Effector CD8-positive, alpha-beta T cell (primary cell): ENCODE measurements at regions not wholly inside any gene's neighbourhood (a gene's known extent, or its start where the extent isn't known, plus 50 kb on each side); places are given as distances from the start of the nearest gene placed in this dataset.

Experiments used
- DNase-seq: peaks from one replicate; lab custom pipeline; 2025; lab: John Stamatoyannopoulos, UW

GRCh38 chr2:234601213-234601612, 104.3 kb upstream of the ARL4C start:
- no peak for DNase-seq

DNA sequence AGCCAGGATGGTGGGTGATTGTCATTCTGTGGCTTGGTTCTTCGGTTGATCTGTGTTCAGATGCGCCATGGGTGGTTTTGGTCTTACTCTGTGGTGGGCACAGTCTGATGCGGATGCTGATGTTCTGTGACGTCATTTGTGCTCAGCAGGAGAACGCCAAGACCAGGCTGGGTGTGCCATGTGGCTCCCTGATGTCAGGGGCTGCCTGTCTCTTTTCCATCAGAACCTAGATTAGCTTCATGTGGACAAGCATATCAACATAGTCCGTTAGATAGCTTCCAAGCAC, 100.6 kb upstream of the ARL4C start:
- DNase-seq: no peak

DNA sequence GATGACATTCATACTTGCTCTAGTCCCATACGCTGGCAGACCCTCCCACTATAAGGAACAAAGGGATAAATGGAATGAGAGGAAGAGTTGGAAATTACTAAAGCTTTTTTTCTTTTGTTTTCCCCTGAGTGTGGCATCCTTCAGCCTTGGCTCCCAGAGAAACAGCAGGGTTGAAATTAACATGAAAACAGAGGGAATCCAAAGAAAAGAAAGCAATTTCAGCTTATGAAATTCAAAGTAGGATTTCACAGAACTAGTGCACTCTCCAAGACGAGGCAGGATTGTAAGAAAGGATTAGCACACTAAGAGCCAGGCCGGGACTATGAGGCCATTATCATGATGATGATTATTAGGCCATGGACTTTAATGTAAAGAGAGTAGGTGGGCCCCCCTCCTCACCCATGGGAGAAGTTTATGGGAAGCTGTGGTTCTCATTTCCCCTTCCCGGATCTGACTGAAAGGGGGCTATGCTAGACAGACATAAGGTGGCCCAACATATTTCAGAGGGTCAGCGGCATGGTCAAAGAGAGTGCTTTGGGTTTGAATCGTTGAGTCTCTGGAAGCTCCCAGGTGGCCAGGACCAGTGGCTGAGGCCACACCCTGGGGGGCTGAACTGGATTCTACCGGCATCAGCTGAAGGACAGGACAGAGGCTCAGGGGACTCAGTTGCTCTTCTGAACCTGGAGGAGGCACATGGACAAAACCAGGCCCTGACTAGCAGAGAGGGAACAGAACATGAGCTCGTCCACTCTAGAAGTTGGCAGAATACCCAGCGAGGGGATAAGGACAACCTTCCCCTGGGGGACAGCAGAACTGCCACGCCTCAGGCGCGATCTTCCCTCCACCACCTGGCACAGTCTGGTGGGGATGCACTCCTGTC, 100.1 kb upstream of the ARL4C start:
- DNase-seq: no peak

DNA sequence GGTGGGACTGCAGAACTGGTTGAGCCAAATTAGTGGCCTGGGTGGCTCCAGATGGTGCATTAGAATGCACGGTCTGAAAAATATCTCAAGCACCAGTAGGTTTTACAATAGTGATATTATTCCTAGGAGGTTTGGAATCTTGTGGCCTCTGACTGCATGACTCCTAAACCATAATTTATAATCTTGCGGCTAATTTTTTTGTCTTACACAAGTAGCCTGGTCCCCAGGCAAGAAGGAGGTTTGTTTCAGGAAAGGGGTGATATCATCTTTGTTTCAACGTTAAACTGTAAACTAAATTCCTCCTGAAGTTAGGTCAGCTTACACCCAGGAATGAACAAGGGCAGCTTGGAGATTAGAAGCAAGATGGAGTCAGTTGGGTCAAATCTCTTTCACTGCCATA, 98.9 kb upstream of the ARL4C start:
- no peak for DNase-seq

DNA sequence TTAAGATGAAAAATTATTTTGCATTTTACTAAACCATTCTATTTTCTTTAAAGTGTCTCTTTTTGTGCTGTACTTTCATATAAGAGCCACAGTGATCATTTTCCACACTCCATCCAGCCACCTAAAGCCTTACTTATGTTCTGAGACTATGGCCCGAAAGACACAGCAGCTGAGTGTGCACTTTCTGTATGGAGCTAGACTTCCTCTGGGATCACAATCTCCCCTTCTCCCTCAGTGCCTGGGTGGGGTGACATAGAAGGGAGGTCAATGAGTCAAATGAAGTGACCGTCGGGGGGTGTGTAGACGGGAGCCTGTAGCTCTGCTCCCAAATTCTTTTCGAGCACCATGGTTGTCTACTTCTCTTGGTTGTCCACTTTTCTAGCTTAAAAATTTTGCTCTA, 97.8 kb upstream of the ARL4C start:
- no peak for DNase-seq

GRCh38 chr2:234593636-234594035, 96.8 kb upstream of the ARL4C start:
- DNase-seq: no peak

- DNase-seq: no peak
Observed at GRCh38 chr2:234592541-234592940, 95.7 kb upstream of the ARL4C start.

DNA sequence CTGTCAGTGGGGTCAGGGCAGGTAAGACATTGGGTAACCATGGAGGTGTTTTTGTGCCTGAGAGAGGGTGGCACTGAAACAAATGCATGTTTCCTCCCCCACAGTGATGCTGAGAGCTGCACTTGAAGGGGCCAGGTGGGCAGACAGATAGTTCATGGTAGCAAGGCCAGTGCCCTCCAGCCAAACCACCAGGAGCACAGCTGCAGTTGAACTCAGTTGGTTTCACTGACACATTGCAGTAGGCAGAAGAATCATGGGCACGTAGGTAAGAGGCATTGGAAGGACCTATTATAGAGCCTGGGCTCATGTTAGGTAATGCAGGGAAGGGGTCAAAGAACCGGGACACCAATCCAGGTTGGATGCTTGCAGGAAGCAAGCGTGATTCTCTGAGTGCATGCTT, 93.2 kb upstream of the ARL4C start:
- DNase-seq: no peak

DNA sequence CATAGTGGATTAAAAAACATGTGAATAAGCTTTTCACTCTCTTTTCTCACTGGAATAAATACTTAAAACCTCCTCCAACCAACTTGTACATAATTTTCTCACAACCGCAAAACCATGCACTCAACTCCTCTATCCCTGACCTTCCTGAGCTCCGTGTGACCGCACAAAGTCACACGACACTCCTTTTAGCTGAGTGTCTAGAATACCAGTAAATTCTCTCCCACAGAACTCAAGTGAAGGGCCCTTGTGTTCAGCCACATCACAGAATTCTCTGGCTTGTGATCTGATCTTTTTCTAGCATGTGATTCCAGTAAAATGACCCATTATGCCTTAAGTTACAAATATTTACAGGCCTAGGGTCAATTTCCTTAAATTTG, 91.2 kb upstream of the ARL4C start:
- no peak for DNase-seq

DNA sequence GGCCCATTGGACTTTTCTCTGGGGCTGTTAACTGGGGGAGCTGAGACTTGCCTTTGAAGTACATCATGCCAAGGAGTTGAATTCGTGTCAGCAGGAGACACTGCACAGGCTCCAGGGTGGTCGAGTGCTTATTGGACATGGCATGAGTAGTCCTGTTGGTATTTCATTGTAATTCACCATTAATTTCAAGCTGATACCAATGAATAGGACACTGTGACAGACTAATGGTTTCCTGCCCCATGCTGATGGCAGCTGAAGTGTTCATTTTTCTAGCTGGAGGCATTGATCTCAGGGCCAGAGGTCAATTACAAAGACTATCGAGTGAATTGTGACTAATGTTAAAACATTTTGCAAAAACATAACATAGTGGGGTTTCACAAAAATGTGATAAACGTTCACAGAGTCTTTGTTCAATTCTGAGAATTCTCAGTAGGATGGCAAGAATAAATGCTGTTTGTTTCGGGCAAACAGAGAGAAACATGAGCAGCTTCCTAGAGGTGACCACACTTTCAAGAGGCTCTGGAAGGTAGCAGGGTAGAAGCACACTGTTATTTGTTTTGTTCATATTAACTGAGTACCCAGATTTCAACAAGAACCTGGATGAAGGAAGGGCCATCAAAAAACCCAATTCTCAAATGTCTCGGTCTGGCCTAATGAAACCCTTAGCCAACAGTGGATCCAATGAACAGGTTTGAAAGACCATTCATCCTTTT, 90.6 kb upstream of the ARL4C start:
- no peak for DNase-seq

DNA sequence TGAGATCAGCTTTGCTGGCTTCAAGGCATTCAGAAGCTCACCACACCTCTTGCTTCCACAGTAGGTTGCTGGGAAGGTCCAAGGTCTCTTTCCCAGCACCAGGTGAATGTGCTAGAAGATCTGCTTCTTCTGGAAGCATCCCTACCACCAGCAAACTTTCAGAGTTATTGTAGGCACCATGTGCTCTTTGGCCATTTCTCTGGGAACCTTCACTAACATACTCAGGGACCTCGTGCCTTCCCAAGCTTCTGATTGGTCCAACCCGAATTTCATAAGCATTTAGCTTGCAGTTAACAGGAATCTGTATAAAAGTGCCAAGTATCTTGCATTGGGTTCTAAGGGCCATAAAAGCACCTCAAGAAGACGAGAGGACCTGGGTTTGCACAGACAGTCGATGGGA, 86.5 kb upstream of the ARL4C start:
- no peak for DNase-seq

DNA sequence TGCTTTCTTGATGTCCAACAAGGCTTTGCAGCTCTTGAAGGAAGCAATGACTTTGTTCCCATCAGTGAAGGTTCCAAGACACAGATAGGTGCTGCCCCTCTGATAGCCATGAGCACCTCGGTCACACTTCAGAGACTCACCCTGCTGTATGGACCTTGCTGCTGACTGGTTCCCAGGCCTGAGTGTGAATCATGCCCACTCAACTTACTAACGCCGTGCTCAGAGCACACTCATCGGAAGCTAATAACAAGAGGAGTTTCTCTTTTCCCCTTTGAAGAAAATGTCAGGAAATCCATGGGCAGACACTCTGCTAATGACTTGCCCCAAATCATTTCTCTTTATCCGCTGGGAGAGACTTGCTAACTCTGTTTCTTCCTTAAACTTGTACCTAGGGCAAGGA, 83.8 kb upstream of the ARL4C start:
- DNase-seq: no peak

DNA sequence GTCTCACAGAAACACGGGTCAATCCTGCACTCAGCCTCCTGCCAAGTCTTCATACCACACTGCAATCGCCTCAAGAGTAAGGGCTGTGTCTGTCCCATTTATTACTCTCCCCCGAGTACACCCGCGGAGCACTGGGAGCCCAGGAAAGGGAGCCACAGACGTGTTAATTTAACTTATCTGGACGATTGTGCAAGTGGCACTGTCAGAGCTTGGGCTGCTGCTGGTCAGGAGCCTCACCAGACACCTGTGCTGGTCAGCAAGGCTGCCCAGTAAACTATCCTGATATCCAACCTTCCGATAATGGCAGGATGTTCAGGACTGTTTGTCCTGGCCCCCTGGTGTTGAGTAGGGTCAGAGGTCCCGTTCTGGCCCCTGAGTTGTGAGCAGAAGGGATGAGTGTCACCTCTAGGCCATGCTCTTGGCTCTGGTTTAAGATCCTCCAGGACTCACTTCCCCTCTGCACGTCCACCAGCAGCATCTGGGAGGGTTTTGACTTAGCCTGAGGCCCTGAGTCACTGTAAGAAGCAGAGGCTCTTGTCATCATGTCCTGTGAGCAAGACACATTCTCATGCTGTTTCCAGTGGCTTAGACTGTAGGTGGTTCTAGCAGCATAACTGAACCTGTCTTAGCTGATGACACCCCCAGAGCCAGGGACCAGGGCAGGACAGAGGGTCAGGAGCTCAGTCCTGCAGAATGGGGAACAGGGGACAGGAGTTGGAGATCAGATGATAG, 82.5 kb upstream of the ARL4C start:
- no peak for DNase-seq

- no peak for DNase-seq
Observed at GRCh38 chr2:234578389-234578788, 81.5 kb upstream of the ARL4C start.

DNA sequence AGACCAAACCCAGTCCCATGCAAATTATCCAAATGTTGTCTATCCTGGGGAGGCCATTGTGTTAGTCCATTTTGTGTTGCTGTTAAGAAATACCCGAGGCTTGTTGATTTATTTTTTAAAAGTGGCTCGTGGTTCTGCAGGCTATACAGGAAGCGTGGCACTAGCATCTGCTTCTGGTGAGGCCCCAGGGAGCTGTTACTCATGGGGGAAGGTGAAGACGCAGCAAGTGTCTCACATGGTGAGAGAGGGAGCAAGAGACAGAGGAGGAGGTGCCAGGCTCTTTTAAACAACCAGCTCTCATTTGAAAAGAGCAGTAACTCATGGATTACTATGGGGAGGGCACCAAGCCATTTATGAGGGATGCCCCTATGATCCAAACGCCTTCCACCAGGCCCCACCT, 80.3 kb upstream of the ARL4C start:
- DNase-seq: no peak

DNA sequence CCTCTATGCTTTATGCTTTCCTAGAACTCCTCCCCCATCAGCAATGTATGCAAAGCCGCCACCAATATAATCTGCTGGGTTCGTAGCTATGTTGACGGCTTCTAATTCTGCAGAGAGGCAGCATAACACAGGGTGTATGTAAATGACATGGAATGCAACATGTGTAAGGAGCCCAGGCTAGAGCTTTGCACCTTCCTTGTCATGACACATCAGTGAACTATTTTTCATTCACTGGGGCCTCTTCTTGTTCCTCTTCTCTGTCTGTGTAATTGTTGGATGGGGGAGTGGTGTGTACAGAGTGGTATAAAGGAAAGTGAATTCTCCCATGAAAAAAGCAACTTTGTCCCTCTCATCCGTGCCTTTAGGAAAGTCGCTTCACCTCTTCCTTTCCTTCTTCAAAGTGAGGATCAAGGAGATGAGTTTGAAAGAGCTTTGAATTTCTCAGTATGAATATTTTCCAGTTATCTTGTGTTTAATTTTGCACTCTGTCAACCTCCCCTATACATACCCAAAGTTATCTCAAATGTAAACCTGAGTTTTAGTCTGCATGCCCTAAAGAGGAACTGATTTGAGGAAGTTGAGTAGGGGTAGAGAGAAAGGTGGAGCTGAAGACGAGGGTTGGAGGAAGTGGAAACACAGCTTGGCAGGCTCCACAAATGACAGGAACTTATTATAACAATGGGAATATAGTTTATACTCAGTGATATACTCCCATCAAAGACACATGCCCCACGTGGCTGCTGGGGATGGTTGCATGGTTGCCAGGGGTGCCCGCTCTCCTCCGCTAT, 74.9 kb upstream of the ARL4C start:
- no peak for DNase-seq

DNA sequence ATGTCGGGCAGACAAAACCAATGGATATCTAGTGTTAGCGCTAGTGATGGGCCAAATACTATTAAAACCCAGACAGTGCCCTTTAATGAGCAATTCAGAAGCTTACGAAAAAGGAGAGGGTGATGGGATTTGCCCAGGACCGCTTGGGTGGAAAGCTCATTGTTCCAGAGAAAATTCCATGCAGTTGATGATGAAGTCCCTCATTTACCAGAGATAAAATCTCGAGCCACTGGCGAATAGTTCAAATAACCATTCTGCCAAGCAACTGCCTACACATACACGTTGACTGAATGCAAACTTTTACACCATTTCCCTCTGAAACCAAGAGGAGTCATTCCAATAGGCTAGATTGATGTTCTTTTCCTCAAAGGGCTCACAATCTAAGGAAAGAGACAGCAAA, 73.6 kb upstream of the ARL4C start:
- no peak for DNase-seq

GRCh38 chr2:234569776-234570430, 73.0 kb upstream of the ARL4C start:
- no peak for DNase-seq

DNA sequence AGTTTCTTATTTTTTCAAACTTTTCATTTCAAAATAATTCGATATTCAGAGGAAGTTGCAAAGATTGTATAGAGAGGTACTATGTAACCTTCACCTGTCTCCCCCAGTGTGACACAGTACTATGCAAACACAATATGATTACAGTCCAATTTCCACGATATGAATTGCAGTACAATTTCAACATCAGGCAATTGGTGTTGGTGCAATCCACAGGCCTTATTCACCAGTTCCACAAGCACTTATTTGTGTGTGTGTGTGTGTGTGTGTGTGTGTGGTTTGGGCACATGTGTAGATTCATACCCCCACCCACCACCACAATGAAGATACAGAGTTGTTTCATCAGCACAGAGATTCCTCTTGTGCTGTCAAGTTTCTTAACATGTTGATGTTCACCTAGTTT, 69.7 kb upstream of the ARL4C start:
- DNase-seq: no peak

DNA sequence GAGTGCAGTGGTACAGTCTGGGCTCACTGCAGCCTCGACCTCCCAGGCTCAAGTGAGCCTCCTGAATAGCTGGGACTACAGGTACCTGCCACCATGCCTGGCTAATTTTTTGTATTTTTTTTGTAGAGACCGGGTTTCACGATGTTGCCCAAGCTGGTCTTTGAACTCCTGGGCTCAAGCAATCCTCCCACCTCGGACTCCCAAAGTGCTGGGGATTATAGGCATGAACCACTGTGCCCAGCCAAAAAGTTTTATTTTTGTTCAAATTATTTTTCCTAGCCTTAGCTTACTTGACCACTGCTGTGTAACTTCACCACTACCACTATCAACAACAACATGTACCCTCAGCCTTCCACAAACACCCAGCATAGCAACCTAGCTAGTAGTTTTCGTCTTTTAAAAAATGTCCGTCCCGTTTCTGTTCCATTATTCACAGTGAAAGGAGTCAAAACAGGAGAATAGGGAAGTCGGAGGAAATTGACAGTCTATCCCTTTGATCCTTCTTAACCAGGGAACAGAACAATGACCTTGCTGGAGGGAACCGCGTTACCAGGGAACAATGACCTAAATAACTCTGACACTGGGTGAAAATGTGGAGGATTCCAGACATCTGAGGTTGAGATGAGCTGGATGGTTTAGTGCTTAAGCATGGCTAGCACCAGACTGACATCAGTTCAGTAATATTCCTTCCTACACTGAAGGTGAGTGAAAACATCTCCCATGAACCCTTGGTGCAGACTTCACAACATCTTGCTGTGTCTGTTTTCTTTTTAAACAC, 69.2 kb upstream of the ARL4C start:
- no peak for DNase-seq

DNA sequence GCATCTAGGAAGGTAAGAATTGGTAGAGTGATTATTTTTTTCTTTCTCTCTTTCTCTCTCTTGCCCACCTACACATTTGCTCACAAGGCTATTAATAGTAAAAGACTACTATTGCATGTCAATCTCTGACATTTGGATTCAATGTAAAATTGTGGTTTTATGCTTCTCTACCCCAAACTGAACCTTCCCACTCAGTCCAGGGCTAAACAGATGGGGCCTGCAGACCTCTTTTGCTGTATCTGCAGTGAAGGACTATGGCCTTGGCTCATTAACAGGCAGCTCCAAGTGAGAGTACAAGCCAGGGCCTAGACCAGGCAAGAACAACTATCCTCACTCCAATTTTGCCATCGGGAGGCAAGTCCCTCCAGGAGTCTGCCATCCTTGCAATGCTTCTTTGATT, 68.3 kb upstream of the ARL4C start:
- no peak for DNase-seq
